Activated naive CD4-positive, alpha-beta T cell (primary cell): ENCODE measurements at regions not wholly inside any gene's neighbourhood (a gene's known extent, or its start where the extent isn't known, plus 50 kb on each side); places are given as distances from the start of the nearest gene placed in this dataset.
"Not testable (repeated sequence)": the region's sequence is repeated elsewhere in the genome, so short reads cannot be mapped to it uniquely, and the experiment has no call there.

ENCODE experiments used
- DNase-seq, 4 experiments: peaks; one replicate each; lab custom pipeline; 2025; lab: John Stamatoyannopoulos, UW

- DNase-seq = no peak
Measured at GRCh38 chr6:144928847-144929246, 643.7 kb downstream of the UTRN start.

DNA sequence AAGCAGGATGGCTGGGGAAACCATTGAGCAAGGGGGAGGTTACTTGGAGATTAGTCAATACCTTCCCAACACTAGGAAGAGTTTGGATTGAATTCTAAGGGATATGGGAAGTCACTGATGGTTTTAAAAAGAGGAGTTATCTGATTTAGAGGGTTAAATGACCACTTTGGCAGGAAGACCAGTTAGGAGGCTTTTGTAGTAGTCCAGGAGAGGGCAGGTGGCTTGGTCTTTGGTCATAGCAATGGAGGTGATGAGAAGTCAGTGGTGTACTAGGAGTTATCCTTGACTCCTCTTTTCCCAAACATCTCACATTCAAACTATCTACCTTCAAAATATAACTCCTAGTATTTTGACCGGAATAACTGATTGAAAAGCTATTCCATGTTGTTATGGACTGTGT lies 644.1 kb downstream of the UTRN start:
- DNase-seq = no peak

- no peak for DNase-seq
Measured at GRCh38 chr6:144931172-144932035, 646.3 kb downstream of the UTRN start.

GRCh38 chr6:144932621-144933020 lies 647.5 kb downstream of the UTRN start:
- no peak for DNase-seq

- DNase-seq = no peak
Measured at GRCh38 chr6:144935181-144935580, 650.0 kb downstream of the UTRN start.

GRCh38 chr6:144935661-144936060 lies 650.5 kb downstream of the UTRN start:
- DNase-seq = no peak

DNA sequence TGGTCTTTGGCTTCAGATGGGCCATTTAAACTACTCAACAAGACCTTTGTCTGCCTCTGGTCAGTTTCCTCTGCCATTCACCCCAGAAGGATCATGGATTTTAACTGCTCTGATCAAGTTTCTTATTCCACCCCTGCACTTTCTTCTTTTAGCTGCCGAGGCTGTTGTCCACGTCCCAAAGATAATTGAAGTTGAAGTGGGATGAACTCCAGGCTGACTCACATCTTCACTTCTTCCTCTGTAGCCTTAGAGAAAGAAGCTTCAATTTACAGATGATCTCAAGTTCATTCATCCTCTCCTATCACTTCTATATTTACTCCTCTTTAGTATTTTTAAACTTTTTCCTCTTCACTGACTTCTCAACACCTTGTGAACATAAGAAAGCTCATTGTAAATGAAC lies 651.6 kb downstream of the UTRN start:
- no peak for DNase-seq

DNA sequence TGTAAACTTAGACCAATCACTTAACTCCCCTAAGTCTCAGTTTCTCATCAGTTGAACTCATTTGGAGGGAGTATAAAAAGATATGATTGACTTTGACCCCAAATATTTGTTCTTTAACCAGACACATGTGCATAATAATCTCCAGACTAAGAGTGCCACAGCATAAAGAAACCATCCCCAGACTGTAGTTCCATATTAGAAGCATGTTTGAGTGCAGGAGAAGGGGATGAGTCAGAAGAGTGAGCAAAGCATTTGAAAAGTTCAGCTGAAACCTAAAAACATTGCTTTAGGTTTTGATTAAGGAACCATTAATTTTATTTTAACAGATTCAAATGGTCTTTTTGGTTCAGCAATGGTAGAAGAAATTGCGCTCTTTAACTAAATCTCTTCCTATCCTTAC lies 654.8 kb downstream of the UTRN start:
- DNase-seq = no peak

DNA sequence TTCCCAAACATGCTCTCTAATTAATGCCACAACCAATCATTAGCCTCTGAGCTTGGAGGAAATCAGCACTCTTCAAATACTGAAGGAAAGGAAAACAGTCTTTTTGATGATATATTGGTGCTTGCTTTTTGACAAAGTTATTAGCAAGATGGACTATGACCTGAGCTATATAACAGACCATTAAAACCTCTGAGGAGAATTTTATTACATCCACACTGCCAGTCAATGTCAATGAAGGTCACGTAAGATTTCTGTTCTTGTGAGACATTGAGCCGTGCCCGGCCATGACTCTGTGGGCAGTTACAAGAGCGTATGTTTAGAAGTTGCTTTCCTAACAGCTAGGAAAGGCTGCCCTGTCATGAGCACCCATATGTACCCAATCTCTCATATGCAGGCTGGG lies 659.0 kb downstream of the UTRN start:
- no peak for DNase-seq

- DNase-seq = no peak
Measured at GRCh38 chr6:144947398-144947976, 662.4 kb downstream of the UTRN start.

DNA sequence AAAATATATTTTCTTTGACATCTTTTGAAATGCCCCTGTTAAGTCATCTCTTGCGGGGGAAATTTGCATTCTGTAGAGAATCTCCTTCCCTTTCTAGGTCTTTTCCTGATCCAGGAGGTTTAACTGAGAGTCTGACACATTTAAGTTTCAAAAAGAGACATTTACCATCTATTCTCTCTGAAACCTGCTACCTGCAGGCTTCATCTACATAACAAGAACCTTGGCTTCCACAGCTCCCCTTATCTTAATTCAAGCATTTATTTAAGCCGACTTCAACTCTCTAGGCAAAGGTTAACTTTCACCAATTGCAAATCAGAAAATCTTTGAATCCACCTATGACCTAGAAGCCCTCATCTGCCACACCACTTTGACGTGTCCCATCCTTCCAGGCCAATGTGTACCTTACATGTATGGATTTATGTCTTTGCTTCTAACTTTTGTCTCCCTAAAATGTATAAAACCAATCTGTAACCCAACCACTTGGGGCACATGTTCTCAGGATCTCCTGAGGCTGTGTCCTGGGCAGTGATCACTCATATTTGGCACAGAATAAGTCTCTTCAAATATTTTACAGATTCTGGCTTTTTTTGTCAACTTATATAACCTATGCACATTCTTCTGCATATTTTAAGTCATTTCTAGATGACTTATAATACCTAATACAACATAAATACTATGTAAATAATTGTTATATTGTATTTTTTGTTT lies 666.7 kb downstream of the UTRN start:
- DNase-seq = no peak

- no peak for DNase-seq
Measured at GRCh38 chr6:144952456-144953240, 667.5 kb downstream of the UTRN start.

DNA sequence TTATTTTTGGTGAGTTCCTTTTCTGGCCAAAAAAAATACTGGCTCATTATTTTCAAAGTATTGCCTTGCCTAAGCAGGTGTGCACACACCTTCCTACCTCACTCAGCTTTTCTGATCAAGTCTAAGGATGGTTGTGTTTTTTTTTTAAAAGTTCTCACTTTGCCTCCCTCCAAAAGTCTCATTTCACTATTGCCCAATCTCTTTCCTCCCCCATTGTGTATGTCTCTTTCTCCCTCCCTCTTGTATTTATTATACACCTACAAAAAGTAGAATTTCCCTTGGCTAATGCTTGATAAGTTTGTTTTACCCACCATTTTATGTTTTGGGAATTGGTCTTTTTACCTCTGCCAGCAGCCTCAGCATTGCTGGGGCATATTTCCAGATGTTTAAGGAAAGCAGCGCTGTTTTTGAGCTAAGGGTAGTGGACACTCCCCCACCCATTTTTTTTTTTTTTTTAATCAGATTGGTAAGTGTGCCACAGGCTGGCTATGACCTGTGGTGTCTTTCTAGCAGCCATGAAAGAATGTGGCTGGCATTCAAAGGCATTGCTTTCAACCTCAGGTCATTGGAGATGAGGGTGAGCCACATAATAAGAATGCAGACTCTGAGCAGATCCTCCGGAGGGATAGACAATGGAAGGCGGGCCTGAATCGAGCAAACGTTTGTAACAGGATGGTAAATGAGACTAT lies 668.6 kb downstream of the UTRN start:
- no peak for DNase-seq

DNA sequence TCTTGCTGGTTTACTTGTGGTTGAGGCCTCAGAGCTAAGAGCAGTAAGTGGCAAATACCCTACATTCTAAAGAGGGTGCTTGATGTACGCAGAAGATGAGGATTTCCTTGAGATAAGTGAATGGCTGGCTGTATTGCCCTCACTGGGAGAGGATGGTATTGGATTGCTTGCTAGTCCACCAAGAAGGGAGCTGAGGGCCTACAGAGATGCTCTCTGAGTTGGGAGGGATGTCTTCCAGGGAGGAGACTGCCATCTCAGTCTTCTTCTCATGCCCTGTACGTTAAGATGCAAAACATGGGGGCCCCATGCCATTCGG lies 669.1 kb downstream of the UTRN start:
- DNase-seq = no peak

- DNase-seq = no peak
Measured at GRCh38 chr6:144955392-144955791, 670.3 kb downstream of the UTRN start.

DNA sequence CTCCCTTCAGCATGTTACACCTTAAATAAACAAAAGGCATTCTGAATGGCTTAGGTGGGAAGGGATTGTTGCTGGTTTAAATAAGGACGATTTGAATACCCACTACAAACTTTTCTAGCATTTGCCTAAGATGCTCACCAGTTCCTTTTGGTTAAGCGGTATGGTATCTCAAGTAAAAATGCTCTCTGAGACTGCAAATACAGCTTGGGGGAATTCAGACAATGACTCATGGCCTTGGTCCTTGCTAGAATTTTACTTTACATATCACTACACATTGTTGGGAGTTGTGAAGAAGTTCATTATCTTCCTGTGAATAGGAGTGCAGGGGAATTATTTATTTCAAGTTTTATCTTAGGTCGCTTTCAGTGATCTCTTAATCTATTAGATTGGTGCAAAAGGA lies 670.7 kb downstream of the UTRN start:
- no peak for DNase-seq

GRCh38 chr6:144956697-144957096 lies 671.6 kb downstream of the UTRN start:
- DNase-seq = not testable (repeated sequence)

GRCh38 chr6:144957236-144957937 lies 672.3 kb downstream of the UTRN start:
- no peak for DNase-seq

- DNase-seq = no peak
Measured at GRCh38 chr6:144969154-144969553, 684.0 kb downstream of the UTRN start.

DNA sequence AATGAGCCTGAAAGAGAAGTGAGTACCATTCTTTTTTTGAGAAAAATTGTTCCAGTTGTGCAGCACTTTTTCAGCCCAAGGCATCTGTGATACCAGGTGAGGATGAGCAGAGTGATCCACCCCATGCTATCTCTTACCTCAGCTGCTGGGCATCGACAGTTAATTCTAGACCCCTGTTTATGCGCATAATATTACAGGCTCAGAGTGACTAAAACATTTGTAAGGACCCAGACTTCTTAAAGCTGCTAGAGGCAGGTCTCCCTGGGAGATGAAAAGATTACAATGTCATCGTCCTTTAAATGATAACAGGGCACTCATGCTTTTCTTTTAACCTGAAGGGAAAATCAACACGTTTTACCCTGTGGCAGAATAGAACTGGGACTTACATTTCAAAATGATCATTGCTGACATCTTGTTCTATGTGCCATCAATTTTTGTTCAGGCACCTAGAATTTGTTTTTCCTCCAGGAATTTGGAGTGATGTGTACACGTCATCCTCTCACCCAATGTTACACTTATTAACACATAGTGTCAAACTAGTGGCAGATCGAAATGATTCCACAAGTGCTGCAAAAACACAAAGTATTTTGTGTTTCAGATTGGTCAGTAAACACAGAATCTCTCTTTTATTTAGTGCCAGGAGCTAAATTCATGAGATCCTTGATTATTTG lies 684.6 kb downstream of the UTRN start:
- DNase-seq = no peak
